ENCODE measurements at regions not wholly inside any gene's neighbourhood (a gene's known extent, or its start where the extent isn't known, plus 50 kb on each side); places are given as distances from the start of the nearest gene placed in this dataset.

GRCh38 chr5:104355350-104355749, 792.8 kb upstream of the NUDT12 start:
- TF ChIP-seq IRF3 (IDR thresholded peaks at IDR 0.05; ENCODE audit: low read depth, low read length) (no peak), TEAD4 (IDR thresholded peaks at IDR 0.05; ENCODE audit: borderline replicate concordance, insufficient read depth) (no peak), CHD2 (IDR thresholded peaks at IDR 0.05; ENCODE audit: low read length, partially characterized antibody) (no peak)
